IPS-18c (cell line): ENCODE measurements at regions not wholly inside any gene's neighbourhood (a gene's known extent, or its start where the extent isn't known, plus 50 kb on each side); places are given as distances from the start of the nearest gene placed in this dataset.
"Not testable (repeated sequence)": the region's sequence is repeated elsewhere in the genome, so short reads cannot be mapped to it uniquely, and the experiment has no call there.

Experiments
- H3K4me3 ChIP-seq: 2 replicates; pipeline ENCODE4 v1.7.0; 2013; ENCODE audit warnings: low read depth, mild to moderate bottlenecking, low read length, moderate library complexity; ENCODE audit not compliant: insufficient read depth
- H3K9me3 ChIP-seq: one replicate; pipeline ENCODE4 v1.6.1; 2013; ENCODE audit warnings: mild to moderate bottlenecking, low read length, moderate library complexity; ENCODE audit not compliant: control insufficient read depth, insufficient read depth

DNA sequence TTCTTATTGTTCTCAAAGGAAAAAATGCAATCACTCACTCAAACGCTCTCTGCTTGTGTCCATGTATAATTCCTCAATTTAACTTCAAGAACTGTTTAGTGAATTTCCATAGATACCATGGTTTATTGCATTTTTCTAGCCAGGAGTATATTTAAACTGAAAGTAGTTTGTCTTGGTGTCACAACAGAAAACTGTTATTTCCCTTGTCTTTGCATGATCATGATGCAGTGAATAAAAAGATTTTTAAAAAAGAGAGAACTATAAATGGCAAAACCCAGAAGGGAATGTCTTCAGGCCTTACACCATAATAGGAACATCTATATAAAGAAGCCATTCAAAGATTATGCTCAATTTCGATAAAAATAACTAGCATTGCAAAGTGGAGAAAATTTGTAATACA, 523.5 kb upstream of the ADGRL4 start:
- no peak overlapping the region for H3K4me3 ChIP-seq
- no peaks in the 10 kb centered on the region for H3K9me3 ChIP-seq

DNA sequence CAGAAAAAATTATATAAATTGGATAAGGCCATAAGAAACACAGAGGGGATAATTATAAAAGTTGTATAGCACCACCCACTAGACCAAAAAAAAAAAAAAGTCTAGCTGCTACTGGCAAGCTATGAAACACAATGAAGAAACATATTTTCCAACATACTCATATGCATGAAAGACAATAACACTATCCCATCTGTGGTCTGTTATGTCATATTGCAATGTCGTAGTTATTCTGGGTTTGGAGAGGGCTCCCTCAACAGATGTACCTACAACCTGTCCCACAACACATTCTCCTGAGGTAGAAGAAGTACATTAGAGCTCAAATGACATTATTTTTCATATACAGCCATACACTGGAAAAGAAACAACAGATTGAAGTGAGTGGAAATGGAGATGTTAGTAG, 517.6 kb upstream of the ADGRL4 start:
- H3K9me3 ChIP-seq, result no peaks in the 10 kb centered on the region
- no peak overlapping the region for H3K4me3 ChIP-seq

DNA sequence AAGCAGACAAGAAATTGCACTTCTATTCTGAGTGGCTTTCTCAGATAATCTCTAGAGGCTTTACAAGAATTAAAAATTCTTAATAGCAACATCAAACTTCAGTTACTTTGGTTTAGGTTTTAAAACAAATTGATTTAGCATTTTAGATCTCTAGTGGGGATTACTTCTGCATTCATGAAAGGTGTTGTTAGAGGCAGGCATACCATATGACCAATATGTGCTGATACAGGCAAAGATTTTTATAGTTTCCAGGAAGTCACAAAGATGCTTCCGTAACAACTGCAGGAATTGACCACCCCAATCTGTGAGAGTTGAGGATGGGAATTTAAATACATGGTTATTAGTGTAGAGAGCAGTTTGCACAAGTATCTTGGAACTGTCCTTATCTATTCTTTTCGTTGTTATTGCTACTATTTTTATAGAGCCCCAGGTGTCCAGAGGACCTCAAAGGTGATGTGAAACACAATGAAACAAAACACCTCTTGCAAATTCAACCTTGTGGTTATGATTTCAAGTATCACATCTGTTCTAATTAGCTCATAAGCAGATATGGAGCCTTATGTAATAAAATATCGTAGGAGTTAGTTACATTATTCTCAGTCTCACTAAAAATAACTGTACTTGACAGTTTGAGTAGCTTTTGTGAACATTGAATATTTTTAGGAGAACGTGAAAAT, 512.7 kb upstream of the ADGRL4 start:
- H3K4me3 ChIP-seq, result no peak overlapping the region
- no peaks in the 10 kb centered on the region for H3K9me3 ChIP-seq

DNA sequence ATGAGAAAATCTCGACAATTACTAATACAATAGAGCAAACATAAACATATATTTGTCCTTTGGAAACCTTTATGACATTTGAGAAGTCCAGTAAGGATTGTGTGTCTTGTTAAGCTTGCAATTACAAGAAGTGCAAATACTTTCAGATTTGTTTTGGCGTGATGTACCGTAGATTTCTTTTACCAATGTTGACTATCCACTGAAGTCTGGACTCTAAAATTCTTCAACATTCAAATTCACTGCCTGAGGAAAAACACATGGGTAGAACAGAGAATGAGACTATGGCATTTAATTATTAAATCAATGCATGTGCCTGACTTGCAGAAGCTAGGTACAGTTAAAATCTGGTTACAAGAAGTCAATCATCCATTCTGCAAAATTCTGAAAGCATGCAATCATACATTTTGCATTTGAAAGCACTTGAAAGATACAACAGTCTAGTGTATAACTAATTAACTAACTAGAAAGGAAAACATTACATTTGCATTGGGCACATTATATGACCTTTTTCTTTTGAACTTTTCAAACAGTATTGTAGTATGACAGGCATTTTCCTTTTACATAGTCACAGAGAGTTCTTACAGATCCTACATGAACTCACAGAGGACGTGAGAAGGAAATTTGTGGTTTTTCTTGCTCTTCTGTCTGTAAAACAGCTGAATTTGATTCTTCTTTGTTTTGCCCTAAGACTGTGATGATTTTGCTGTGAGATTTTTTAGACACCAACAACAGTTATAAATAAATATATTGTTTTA, 511.1 kb upstream of the ADGRL4 start:
- Histone ChIP-seq H3K4me3 (no peak overlapping the region), H3K9me3 (no peaks in the 10 kb centered on the region)

DNA sequence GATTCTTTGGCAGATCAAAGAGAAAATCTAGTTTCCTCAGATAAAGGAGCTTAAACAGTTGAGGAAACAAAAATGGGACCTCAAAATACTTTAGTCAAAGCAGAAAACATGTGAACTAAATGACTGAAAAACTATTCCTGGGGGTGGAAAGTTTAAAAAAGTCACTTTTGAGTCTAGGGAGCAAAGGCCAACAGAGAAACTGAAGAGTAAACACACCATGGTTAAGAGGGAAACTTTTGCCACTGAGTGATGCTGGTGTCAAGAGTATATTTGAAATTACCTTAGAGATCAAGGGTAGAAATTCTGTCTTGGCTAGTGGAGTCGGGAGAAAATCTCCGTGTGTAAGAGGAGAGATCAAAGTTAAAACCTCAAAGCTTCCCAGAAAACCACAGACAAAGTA, 501.2 kb upstream of the ADGRL4 start:
- H3K9me3 ChIP-seq, result no peaks in the 10 kb centered on the region
- no peak overlapping the region for H3K4me3 ChIP-seq

DNA sequence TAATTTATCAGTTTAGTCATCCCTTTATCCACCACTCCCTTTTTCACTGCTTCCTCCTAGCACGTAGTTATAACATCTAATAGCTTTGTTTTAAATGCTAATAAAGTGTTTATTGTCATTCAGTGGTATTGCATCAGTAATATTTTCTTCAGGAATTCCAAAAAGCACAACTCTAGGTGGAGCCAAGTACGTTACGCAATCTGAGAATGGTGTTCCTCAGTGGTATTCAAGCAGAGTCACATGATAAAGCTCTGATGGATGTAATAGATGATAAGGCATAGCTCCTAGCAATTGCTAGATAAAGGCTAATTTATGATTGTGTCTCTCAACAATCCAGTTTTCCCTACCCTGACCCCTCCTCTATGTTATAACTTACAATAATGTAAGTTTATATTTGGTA, 494.6 kb upstream of the ADGRL4 start:
- Histone ChIP-seq H3K4me3 (no peak overlapping the region), H3K9me3 (no peaks in the 10 kb centered on the region)

DNA sequence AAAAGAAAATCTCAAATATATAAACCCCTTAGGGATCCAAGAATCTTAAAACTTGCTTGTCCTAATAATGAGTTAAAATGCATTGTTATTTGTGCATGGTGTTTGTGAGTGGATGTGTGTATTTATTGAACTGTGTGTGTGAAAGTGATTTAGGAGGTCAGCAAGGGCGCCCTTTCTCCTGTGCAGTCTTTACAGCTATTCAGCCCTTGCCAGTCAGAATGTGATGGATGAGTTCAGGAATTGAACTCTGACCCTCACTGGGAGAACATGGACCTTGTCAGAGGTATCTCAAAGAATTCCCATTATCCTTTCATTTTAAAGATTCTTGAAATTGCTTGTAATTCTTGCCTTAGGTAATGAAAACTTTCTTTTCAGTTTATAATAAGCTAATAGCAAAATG, 493.0 kb upstream of the ADGRL4 start:
- no peak overlapping the region for H3K4me3 ChIP-seq
- H3K9me3 ChIP-seq, result no peaks in the 10 kb centered on the region

DNA sequence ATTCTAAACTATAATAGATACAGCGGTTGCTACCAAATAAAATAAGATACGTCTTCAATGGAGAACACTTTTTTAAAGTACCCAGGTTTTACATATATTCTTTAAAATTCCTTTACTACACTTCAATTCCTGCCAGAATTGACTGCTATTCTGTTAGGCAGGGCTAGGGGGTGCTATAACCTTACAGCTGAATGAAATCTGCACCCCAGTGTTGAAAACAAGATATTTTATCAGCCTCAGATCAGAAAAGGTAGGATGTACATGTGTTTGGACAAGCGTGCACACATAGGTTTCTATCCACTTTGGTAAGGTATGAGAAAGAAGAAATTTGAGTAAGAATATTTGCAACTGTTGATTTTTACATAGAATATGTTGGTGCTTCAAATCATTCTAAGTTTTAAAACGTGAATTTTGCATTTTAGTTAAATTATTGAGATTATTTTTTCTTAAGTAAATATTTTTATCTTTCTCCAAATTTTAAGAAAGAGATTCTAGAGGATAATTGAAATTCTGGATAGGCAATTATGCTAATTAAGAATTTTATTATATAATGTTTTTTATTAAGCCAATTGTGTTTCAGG, 490.8 kb upstream of the ADGRL4 start:
- Histone ChIP-seq H3K4me3 (no peak overlapping the region), H3K9me3 (no peaks in the 10 kb centered on the region)

DNA sequence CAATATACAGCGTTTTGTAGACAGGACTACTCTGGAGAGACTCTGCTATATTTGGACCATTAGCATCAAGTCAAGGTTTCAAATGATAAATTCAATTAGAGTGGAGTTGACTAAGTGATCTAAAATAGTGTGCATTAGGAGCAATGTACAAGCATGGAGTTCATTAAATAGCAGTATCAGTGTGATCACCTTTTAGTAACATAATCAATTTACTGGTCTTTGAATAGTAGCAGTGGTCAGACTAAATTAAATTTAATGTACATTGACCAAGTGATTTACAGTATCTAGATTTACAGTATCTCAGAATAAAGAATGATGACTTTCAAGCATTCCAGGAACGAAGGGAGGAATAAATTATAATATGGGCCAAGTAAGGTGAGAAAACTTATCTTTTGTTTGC, 489.6 kb upstream of the ADGRL4 start:
- H3K9me3 ChIP-seq, result no peaks in the 10 kb centered on the region
- H3K4me3 ChIP-seq, result no peak overlapping the region

DNA sequence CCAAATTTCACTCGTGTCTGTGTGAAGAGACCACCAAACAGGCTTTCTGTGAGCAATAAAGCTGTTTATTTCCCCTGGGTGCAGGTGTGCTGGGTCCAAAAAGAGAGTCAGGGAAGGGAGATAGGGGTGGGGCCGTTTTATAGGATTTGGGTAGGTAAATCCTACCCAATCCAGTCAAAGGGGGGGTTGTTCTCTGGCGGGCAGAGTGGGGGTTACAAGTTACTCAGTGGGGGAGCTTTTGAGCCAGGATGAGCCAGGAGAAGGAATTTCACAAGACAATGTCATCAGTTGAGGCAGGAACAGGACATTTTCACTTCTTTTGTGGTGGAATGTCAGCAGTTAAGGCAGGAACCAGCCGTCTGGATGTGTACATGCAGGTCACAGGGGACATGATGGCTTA, 487.2 kb upstream of the ADGRL4 start:
- not testable (repeated sequence) for H3K9me3 ChIP-seq, H3K4me3 ChIP-seq

DNA sequence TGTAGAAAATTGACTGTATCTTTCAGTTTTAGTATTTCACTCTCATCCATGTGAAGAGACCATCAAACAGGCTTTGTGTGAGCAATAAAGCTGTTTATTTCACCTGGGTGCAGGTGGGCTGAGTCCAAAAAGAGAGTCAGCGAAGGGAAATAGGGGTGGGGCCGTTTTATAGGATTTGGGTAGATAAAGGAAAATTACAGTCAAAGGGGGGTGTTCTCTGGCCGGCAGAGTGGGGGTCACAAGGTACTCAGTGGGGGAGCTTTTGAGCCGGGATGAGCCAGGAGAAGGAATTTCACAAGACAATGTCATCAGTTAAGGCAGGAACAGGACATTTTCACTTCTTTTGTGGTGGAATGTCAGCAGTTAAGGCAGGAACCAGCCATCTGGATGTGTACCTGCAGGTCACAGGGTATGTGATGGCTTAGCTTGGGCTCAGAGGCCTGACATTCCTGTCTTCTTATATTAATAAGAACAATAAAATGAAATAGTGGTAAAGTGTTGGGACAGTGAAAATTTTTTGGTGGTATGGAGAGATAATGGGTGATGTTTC, 482.1 kb upstream of the ADGRL4 start:
- not testable (repeated sequence) for H3K4me3 ChIP-seq

DNA sequence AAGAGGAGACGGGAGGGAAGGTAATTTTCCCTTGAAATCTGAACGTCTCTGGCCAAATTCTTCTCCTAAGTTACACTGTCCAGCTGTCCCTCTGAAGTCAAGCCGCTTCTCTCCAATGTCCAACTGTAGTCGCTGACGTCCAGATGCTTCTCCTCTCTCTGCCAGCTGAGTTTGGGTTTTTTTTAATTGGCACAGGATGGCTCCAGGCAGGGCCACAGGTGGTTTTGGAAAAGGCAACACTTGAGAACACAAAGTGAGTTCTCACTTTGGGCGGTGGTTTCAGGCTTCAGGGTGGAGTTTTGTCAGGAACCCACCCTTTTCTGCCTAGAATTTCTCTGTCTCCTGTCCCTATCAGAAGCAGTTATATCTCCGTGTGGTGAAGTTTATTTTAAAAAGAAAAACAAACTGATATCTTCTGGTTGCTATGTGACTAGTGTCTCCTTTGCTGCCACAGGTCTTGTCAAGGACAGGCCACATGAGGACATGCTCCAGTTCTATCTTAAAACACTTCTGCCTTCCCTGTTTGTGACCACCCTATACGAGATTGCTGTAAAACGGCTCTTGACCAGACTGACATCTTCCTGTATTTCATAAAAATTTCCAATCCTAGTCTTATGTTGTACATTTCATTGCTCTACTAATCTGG, 472.3 kb upstream of the ADGRL4 start:
- H3K4me3 ChIP-seq, result no peak overlapping the region
- no peaks in the 10 kb centered on the region for H3K9me3 ChIP-seq

More for the DNA sequence above, 482.1 kb upstream of the ADGRL4 start:
- not testable (repeated sequence) for H3K9me3 ChIP-seq

DNA sequence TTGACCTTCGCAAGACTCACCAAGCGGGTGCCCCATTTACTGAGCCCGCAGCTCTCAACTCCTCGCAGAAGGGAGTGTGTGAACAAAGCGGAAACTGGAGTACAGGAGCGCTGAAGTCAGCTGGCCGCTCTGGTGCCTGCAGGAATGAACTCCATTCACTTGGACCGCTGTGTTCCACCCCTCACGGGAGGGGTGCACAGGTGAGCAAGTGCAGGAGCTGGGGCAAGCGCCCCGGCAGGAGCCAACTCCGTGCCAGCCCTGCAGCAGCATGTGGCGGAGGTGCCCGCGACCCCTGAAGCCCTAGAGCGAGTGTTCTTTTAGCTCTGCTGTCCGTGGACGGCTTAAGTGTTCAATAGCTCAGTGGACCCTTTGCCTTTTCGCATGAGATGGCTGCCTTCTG, 471.6 kb upstream of the ADGRL4 start:
- Histone ChIP-seq H3K4me3 (no peak overlapping the region), H3K9me3 (no peaks in the 10 kb centered on the region)

DNA sequence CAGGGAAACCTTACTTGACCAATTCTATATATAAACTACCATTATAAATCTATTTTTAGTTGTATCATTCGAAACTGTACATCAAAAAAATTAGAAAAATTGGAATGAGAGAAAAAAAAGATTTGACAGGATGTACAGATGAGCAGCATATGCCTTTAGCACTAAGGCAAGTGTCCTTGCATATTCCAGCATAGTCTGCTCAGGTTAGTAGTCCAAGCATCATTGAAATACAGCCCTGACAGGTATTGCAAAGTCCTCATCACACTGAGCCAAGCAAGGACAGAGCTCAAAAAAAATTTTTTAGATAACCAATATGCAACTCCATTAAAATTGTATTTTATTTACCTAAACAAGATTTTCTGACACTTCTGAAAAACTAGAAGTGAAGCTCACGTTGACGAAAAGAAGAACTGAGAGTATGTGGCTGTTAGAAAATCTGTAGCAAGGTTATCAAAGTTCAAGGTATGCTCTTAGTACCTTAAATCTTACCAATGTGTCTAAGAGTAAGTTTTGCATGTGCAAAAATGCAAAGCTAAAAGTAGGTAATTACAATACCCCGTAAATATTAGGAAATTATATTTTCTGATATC, 465.6 kb upstream of the ADGRL4 start:
- Histone ChIP-seq H3K9me3 (no peaks in the 10 kb centered on the region), H3K4me3 (no peak overlapping the region)

DNA sequence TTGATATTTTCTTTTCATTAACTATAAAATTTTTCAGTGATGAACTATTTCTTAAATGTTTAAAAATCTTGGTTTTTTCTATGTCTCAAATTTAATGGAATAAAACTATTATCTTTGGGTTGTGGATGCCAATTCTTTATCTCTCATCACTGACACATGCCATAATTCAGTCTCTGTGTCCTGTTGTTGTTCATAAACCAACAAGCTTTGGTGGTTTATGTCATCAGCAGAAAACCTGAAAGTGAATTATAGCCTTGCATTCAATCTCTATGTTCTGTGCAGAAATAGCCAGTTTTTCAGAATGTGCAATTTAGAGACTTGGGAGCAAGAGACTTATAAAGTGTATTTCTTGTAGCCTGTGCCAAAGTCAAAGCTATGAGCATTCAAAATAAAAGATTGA, 462.6 kb upstream of the ADGRL4 start:
- no peaks in the 10 kb centered on the region for H3K9me3 ChIP-seq

DNA sequence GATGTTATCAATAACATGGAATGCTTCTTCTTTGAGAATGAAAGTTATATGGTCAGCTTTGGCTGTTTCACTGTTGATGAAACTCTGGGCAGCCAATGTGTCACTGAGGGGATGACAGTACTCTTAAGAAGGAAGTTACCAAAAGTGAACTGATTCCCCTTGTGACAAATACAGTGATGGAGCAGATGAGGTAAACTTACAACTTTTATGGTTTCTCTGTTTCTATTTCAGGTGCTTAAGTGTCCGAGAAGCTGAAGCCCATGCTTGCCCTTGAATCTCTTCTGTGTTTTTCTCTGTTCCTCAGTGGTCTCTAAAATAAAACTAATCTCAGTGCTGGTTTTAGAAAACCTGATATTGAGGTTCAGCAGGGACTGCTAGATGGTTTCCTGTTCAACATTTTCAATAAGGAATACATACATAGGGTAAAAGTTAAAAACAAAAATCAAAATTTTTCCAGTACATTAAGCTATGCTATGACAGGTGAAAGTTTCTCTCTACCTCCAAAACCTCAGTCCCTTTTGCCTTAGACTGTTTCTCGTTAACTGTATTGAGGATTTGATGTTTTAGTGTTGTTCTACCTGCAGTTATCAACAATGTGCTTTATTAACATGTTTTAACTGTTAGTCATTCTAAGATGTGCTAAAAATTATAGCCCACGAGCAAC, 454.4 kb upstream of the ADGRL4 start:
- Histone ChIP-seq H3K9me3 (no peaks in the 10 kb centered on the region), H3K4me3 (no peak overlapping the region)

More for the DNA sequence above, 462.6 kb upstream of the ADGRL4 start:
- H3K4me3 ChIP-seq, result no peak overlapping the region
